ENCODE measurements at regions not wholly inside any gene's neighbourhood (a gene's known extent, or its start where the extent isn't known, plus 50 kb on each side); places are given as distances from the start of the nearest gene placed in this dataset.

GRCh38 chr21:24869862-24870261 is 737.4 kb downstream of the MRPL39 start:
- TF ChIP-seq CTCF (IDR thresholded peaks at IDR 0.05) (no peak), POLR2A (IDR thresholded peaks at IDR 0.05) (no peak), POLR2AphosphoS5 (IDR thresholded peaks at IDR 0.05) (no peak)
